G401.6 (cell line): ENCODE measurements at regions not wholly inside any gene's neighbourhood (a gene's known extent, or its start where the extent isn't known, plus 50 kb on each side); places are given as distances from the start of the nearest gene placed in this dataset.

Source experiments
- FAIRE-seq: peaks from 2 replicates; lab custom pipeline; 2012; peaks lifted over from hg19 to GRCh38; lab: Jason Lieb, UNC

DNA sequence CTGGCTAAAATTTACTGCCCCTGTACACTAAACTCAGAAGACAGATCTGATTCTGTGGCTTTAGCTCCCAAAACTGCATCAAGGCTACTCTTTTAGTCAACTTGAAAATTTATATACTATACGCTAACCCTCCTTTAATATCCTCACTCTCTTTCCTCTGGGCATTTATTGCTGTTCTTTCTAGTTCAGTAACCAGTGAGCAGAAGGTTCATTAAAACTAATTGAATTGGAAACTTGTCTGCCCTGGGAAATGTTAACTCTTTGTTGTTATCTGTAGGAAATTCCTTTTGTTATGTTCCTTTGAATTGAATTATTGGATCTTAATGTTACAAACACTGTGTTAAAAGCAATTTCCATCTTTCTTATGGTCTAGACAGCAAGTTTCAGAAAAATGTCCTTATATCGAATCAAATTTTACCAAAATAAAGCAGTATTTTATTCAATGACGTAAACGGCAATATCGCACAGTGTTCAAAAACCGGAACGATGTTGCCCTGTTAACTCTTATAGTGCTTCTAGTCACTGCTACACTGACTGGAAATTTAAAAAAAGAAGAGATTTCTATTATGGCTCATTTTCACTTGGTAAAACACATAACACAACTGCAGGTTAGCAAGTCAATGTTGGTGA lies 168.3 kb downstream of the NR4A2 start:
- FAIRE-seq: no peak

DNA sequence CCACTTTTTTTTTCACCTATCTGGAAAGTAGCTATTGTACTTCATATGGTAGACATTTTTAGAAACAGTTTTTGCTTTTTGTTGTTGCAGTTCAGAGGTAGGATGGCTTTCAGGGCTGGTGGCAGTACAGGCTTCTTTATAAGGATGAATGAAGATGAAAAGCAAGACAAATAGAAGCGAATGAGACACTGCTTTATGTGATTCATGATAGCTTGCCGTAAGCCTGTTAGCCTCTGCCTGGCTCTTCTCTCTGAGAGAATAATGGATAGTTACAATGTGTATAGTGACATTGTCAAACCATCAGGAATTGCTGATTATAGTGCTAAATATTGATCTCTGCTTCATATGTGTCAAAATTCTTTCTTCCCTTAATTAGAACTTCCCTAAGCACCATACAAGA lies 173.7 kb downstream of the NR4A2 start:
- FAIRE-seq: no peak

- no peak for FAIRE-seq
Measured at GRCh38 chr2:156157670-156158069, 174.9 kb downstream of the NR4A2 start.

DNA sequence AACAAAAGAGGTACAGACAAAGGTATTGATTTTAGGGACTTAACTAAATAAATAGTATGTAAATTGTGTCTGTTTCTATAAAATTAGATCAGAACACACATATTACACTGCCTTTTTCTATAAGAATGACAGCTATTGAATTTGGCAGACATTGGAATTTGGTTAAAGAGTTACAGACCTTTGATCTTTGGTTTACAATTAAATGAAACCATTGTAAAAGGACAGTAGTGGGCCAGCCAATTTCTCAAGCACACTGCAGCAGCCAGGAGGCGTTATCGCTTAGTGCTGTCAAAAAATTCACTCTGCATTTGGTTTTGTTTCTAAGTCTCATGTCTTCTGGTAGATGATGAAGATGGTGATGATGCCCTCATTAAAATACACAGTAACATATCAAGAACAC lies 175.9 kb downstream of the NR4A2 start:
- no peak for FAIRE-seq

GRCh38 chr2:156155319-156155718 lies 177.2 kb downstream of the NR4A2 start:
- no peak for FAIRE-seq

- FAIRE-seq: no peak
Measured at GRCh38 chr2:156151351-156151750, 181.2 kb downstream of the NR4A2 start.

GRCh38 chr2:156147594-156148330 lies 184.8 kb downstream of the NR4A2 start:
- FAIRE-seq: no peak

DNA sequence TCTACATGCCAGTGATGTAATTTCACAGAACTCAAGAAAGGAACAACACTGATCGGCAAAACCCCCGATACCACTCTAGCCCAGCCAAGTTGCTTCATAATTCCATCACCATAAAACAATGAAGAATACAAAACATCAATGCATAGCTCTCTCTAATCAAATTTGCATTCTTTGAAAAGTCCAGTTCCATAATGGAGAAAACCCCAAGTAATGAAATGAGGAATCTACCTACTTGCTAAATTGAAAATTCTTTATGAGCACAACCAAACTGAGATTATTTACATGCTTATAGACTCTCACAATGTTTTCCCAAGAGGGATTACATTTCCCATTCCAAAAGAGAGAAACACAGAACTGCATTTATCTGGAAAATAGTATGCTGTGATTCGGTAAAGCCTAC lies 186.5 kb downstream of the NR4A2 start:
- no peak for FAIRE-seq

- FAIRE-seq: no peak
Measured at GRCh38 chr2:156145469-156145868, 187.1 kb downstream of the NR4A2 start.

DNA sequence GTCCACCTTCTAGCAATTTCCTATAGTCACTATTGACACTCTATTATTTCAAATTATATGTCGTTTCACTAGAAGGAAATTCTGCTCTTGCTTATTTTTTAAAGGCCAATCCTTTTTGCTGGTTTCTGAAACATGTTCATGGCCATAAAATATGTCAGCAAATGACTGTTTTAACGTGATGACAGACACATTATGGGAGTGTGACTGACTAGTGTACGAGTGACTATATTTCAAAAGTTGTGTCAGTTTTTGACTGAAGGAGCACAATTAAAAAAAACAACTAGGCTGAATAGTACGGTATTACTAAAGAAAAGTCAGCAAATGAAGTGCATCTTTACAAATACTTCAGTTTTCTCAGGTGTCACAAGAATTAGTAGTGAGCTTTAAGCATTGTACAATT lies 196.0 kb downstream of the NR4A2 start:
- FAIRE-seq: no peak

- FAIRE-seq: no peak
Measured at GRCh38 chr2:156134887-156135286, 197.6 kb downstream of the NR4A2 start.

DNA sequence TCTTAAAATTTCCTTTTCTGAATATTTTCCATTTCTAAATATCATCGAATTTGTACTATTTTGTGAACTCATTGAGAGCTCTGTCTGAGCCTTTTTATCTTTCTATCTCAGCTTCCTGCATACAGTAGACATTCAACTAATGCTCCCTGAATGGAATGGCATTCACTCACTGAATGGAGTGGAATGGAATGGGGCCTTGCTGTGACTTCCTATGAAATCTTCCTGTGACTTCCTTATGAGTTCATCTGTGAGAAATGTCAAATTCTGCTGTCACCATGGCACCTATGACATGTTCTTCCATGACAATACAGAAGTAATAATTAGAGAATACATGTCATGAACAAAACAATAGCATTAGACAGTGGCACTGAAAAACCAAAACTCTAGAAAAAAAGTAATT lies 199.6 kb downstream of the NR4A2 start:
- no peak for FAIRE-seq

DNA sequence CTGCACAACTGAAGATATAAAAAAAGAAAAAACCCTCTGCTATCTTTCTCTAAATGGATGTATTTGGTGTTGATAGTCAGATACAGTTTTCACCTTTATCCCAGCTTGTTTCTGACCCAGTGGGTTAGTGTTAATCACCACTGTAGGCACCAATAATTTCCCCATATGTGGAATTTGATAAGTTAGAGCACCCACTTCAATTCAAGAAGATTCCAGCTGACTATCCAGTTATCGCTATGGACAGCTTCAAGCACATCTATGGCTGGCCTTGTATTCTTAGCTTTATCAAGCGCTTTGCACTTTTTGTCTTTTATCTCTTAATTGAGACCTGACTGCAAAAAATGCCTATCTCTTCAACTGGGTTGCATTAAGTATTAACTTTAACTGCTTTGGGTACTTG lies 200.4 kb downstream of the NR4A2 start:
- FAIRE-seq: no peak

DNA sequence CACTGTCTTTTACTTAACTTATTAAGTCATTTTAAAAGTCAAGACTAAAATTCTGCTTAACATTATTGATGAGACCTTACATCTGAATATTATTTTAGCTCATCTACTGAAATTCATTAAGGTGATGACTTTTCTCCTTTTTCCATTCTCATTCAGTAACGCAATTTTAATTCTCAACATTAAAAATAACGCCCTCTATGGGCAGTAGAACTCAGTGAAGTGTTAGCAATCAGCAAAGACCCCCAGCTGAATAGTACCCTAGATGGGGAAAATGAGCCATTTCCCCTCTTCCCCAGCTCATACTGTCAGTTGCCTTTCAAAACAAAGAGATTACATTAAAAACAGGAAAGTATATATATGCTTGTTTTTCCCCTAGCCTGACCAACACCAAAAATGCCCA lies 203.3 kb downstream of the NR4A2 start:
- FAIRE-seq: no peak

GRCh38 chr2:156125018-156125417 lies 207.5 kb downstream of the NR4A2 start:
- FAIRE-seq: no peak

DNA sequence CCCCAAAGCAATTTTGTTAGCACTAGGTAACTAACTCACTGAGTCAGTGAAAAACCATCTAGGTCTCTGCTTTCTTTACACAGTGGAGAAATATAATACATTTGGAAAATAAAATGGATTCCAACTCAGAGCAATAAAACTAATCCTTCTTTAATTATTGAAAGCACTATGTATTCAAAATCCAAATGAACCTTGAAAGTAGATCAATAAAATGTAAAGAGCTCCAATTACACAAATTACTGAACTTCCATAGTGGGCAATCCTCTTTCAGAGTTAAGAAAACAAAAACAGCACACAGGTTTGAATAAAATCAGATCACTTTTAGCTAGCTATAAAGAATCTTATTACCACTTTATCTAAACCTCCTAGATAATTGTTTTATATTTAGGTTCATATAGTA lies 208.1 kb downstream of the NR4A2 start:
- FAIRE-seq: no peak

GRCh38 chr2:156118753-156119416 lies 213.6 kb downstream of the NR4A2 start:
- FAIRE-seq: no peak

DNA sequence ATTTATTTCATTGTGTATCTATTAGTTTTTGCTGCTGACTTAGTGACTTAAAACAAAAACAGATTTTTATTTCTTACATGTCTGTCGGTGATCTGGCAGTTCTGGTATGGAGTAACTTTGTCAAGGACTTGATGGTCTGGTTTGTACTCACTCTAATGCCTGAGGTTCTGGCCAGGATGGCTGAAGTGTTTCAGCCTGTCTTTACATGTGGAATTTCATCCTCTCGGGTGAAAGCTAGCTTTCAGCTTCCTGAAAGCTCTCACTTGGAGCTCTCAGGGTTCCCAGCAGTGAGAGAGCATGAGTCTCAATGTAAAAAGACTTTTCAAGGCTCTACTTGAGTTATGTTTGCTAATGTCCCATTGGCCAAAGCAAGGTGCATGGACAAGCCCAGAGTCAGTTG lies 216.4 kb downstream of the NR4A2 start:
- FAIRE-seq: no peak

- FAIRE-seq: no peak
Measured at GRCh38 chr2:156115338-156115737, 217.2 kb downstream of the NR4A2 start.

- no peak for FAIRE-seq
Measured at GRCh38 chr2:156112323-156112722, 220.2 kb downstream of the NR4A2 start.

DNA sequence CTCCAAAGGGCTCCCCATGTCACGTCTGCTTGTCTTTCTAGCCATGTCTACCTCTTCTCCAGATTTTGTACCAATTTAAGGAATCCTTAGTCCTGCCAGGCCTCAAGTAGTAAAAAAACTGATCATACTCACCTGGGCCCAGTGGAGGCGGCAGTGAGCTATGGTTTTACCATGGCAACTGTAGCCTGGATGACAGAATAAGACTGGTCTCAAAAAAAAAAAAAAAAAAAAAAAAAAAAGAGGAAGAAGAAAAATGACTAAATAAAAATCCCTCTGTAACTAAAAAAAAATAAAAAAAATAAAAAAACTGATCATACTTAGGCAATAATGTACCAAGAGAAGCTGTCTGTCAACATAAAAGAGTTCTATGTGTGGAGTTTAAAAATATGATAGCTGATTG lies 221.6 kb downstream of the NR4A2 start:
- peak; percentile 54 for FAIRE-seq

GRCh38 chr2:156099382-156099781 lies 233.1 kb downstream of the NR4A2 start:
- FAIRE-seq: no peak

DNA sequence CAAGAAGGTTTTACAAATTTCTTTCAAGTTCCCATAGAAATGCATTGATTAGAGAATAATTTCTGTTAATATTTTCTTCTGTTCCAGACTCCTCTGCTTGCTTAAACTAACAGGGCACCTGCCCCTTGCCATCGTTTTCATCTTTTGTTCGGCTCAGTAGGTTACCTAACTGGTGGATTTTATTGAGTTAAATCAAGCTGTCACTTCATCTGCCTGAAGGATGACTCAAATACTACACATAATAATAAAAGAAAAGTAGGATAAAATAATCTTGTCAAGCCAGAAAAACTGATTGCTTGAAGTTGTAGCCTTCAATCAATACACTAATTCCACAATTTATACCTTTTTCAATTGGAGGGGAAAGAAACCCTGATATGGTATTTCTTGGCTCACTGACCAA lies 234.0 kb downstream of the NR4A2 start:
- FAIRE-seq: no peak

- FAIRE-seq: no peak
Measured at GRCh38 chr2:156088587-156088986, 243.9 kb downstream of the NR4A2 start.
